ENCODE measurements at regions not wholly inside any gene's neighbourhood (a gene's known extent, or its start where the extent isn't known, plus 50 kb on each side); places are given as distances from the start of the nearest gene placed in this dataset.

- no peak for DNase-seq
These were observed 94.8 kb upstream of the CYP1B1 start for GRCh38 chr2:38170733-38171132.

DNA sequence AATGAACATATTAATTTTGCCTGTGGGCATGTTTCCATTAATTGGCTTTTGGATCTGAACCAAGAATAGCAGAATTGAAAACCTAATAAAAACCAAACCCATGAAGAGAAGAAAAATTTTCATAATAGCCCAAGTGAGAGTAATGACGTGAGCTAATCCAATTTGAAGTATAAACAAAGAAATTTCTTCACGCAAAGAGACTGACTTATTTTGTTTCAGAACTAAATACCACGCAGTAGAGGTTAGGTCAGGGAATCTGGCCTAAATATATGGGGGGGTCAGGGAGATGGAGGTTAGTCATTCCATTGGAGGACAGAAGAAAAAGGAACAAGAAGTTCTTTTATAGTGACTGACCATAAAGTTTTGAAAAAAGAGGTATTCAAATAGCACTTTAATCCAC, 94.1 kb upstream of the CYP1B1 start:
- DNase-seq: no peak

- no peak for DNase-seq
These were observed 92.9 kb upstream of the CYP1B1 start for GRCh38 chr2:38168710-38169480.

- no peak for DNase-seq
These were observed 92.0 kb upstream of the CYP1B1 start for GRCh38 chr2:38167968-38168350.

GRCh38 chr2:38165698-38166097, 89.7 kb upstream of the CYP1B1 start:
- DNase-seq: no peak

- DNase-seq: no peak
These were observed 88.9 kb upstream of the CYP1B1 start for GRCh38 chr2:38164881-38165280.

GRCh38 chr2:38163579-38163978, 87.6 kb upstream of the CYP1B1 start:
- no peak for DNase-seq

- no peak for DNase-seq
These were observed 87.1 kb upstream of the CYP1B1 start for GRCh38 chr2:38163006-38163405.

DNA sequence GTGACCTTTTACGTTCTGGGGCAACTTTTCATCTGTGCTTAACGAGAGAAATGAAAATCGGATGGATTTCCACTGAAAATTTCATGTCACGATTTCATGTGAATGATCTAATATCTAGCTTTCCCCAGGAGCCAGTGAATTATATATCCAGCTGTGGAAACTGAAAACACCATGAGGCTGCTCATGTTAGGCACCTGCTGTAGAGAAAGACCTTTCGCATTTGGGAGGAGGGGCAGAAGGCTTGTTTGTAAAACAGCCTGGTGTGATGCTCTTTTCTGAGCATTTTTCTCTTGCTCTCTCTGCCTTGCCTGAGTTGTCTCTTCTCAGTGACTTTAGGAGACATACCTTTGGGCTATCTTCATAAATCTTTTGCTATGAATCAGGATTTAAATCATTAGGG, 84.6 kb upstream of the CYP1B1 start:
- no peak for DNase-seq

DNA sequence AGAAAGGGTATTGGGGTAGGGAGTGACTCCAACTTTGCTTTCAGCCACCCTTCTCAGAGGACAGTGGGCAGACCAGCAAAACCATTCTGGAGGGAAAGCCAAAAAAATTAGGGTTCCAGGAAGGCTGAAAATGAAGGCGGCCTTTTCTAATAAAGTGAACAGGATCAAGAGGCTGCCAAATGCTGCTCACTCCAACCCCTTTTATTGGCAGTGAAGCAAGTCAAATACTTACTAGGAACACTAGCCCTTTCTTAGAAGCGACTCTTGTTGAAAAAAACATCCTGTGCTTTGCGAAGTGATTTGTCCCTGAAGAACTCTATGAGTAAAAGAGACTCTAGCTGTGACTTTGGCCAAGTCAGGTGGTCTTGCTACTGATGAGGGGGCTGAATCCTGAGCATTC, 83.6 kb upstream of the CYP1B1 start:
- DNase-seq: no peak

DNA sequence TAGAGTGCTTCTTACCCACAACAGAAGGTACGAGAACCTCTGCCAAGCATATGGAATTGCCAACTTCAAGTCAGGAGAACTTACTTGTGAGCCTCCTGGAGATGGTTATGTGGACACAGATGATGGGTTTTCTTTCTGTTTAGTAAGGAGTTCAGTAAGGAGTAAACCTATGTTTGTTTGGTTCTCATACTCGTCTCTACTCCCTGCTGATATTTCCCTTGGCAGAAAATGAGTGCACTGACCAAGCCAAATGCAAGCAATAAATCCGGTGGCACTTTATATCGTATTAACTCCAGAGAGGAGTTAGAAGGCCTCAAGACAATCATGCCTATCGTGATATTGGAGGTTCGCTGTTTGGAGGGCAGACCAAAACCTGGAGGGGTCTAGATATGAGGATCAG, 83.2 kb upstream of the CYP1B1 start:
- DNase-seq: no peak

- no peak for DNase-seq
These were observed 82.6 kb upstream of the CYP1B1 start for GRCh38 chr2:38158378-38159118.

GRCh38 chr2:38156436-38156835, 80.5 kb upstream of the CYP1B1 start:
- DNase-seq: no peak

GRCh38 chr2:38155015-38155414, 79.1 kb upstream of the CYP1B1 start:
- no peak for DNase-seq

- no peak for DNase-seq
These were observed 78.4 kb upstream of the CYP1B1 start for GRCh38 chr2:38154395-38154794.

- DNase-seq: no peak
These were observed 77.7 kb upstream of the CYP1B1 start for GRCh38 chr2:38153476-38154135.

DNA sequence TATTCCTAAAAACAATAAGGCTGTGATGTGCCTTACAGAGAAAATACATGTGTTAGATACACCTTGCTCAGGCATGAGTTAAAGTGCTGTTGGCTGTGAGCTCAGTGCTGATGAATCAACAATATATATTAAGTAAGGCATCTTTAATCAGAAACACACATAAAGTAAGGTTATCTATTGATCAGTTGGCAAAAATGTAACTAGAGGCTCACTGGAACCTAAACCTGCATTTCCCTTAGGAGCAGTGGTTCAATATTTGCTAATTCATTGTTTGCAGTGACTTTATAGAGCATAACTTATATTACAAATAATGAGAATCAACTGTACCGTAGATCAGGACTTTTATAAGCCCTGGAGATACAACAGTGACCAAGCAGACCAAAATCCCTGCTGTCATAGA, 77.0 kb upstream of the CYP1B1 start:
- no peak for DNase-seq

- no peak for DNase-seq
These were observed 76.1 kb upstream of the CYP1B1 start for GRCh38 chr2:38152035-38152434.

GRCh38 chr2:38149531-38149930, 73.6 kb upstream of the CYP1B1 start:
- no peak for DNase-seq

DNA sequence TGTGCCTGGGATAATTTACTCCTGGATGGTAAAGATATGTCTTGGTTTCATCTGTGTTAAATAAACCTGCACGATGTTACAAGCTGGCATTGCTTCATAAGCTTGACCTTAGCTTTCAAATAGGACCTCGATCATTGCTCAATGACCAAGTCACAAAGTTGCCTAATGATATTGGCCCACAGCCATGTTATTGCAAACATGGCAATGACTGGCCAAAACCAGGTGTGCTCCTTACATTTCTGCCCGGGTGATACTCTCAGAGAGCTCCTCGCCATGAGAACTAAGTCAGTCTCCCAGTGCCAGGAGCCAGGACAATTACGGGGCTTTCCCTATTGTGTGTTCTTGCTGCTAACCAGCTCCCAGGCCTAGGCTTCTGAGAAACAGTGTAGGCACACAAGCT, 72.5 kb upstream of the CYP1B1 start:
- DNase-seq: no peak

- DNase-seq: no peak
These were observed 71.6 kb upstream of the CYP1B1 start for GRCh38 chr2:38147333-38148121.

DNA sequence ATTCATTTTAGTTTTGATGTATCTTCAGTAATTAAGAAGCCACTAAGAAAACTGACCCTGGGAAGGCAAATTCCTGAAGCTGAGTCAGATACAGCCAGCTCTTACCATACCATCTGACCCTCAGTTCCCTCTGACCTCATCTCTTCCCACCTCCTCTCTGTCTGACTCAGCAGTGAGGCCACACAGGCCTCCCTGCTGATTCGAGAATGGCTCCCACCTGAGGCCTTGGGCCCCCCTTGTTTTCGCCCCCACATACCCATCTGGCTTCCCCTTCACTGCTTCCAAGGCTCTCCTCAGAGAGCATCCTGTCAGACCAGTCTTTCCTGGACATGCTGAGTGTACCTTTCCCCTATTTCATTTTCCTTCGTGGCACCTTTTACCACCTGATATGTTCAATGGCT, 71.0 kb upstream of the CYP1B1 start:
- DNase-seq: no peak

DNA sequence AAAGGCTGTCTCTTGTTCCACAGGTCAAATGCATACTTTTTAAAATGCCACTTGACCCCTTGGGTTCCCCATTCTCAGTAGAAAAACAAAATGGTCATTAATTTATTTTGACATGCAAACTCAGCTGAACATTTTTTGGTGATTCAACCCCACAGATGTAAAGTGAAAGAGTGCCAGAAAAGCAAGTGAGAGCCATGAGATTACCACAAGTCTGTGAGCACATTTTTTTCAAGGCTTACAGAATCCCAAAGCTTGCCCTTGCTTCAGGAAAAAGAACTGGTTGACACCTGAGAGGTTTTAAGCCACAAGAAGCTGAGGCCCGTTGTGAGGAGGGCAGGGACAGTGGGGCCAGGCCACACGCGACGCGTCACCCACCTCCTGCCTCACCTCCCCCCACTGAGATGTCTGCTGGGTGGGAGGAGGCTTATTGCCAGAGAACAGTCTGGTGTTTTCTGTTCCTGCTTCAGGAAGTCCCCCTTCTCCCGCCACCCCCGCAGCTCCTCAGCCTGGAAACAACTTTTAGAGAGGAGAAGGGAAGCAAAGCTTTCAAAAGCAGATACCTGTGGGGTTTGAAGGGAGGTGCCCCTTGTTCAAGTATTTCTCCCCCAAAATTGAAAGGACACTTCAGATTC, 70.4 kb upstream of the CYP1B1 start:
- no peak for DNase-seq

Data from NCI-H1092 treated with DMSO at 0.1 percent for 48 hours (cell line).